ENCODE measurements at regions not wholly inside any gene's neighbourhood (a gene's known extent, or its start where the extent isn't known, plus 50 kb on each side); places are given as distances from the start of the nearest gene placed in this dataset.

DNA sequence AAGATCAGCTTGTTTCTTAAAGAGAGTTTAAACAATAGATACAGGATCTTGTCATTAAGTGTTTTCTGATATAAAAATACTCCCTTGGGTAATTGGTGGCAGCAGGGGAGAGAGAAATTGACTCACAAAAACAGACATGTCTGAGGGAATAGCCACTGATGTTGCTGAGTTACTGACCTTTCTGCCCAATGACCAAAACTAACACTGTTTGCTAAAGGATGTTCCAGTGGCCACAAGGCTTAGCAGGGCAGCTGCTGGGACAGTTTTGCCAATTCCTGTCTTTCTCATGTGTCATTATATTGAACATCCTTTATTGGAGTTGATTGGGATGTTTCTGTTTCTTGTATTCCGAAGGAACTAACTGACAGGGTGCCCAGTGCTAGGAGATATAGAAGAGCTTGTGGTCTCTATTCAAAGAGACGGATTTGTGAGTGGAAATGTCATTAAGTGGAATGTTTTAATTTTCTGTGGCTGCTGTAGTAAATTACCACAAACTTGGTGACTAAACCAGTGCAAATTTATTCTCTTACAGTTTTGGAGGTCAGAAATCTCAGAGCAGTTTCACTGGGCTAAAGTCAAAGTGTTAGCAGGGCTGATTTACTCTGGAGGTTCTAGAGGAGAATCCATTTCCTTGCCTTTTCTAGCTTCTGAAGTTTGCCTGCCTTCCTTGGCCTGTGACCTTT lies 124.8 kb upstream of the RMDN2 start:
- TF ChIP-seq, protein P1, sequence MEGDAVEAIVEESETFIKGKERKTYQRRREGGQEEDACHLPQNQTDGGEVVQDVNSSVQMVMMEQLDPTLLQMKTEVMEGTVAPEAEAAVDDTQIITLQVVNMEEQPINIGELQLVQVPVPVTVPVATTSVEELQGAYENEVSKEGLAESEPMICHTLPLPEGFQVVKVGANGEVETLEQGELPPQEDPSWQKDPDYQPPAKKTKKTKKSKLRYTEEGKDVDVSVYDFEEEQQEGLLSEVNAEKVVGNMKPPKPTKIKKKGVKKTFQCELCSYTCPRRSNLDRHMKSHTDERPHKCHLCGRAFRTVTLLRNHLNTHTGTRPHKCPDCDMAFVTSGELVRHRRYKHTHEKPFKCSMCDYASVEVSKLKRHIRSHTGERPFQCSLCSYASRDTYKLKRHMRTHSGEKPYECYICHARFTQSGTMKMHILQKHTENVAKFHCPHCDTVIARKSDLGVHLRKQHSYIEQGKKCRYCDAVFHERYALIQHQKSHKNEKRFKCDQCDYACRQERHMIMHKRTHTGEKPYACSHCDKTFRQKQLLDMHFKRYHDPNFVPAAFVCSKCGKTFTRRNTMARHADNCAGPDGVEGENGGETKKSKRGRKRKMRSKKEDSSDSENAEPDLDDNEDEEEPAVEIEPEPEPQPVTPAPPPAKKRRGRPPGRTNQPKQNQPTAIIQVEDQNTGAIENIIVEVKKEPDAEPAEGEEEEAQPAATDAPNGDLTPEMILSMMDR (IDR thresholded peaks at IDR 0.05; ENCODE audit: poor library complexity, severe bottlenecking), result no peak
- TF ChIP-seq, protein P2, sequence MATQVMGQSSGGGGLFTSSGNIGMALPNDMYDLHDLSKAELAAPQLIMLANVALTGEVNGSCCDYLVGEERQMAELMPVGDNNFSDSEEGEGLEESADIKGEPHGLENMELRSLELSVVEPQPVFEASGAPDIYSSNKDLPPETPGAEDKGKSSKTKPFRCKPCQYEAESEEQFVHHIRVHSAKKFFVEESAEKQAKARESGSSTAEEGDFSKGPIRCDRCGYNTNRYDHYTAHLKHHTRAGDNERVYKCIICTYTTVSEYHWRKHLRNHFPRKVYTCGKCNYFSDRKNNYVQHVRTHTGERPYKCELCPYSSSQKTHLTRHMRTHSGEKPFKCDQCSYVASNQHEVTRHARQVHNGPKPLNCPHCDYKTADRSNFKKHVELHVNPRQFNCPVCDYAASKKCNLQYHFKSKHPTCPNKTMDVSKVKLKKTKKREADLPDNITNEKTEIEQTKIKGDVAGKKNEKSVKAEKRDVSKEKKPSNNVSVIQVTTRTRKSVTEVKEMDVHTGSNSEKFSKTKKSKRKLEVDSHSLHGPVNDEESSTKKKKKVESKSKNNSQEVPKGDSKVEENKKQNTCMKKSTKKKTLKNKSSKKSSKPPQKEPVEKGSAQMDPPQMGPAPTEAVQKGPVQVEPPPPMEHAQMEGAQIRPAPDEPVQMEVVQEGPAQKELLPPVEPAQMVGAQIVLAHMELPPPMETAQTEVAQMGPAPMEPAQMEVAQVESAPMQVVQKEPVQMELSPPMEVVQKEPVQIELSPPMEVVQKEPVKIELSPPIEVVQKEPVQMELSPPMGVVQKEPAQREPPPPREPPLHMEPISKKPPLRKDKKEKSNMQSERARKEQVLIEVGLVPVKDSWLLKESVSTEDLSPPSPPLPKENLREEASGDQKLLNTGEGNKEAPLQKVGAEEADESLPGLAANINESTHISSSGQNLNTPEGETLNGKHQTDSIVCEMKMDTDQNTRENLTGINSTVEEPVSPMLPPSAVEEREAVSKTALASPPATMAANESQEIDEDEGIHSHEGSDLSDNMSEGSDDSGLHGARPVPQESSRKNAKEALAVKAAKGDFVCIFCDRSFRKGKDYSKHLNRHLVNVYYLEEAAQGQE (IDR thresholded peaks at IDR 0.05; ENCODE audit: borderline replicate concordance), result no peak

All from neural cell (in vitro differentiated cells).